Endothelial cell of umbilical vein (primary cell): ENCODE measurements at regions not wholly inside any gene's neighbourhood (a gene's known extent, or its start where the extent isn't known, plus 50 kb on each side); places are given as distances from the start of the nearest gene placed in this dataset.

Source experiments
- BruUV-seq: library from RNA; stranded (reverse); fragments of 400-500 nt; replicated peaks from 2 replicates; lab custom pipeline; 2021; lab: Mats Ljungman, UMichigan
- CTCF ChIA-PET: fragments of 300-600, 350-600 bp; sonication (Branson Sonifier 250); formaldehyde crosslinking; loops from one replicate; lab custom pipeline; 2021; ENCODE audit warnings: antibody characterized with exemption, inconsistent platforms; lab: Charles Lee
- POLR2A ChIA-PET: fragments of 300-600, 350-600 bp; sonication (Branson Sonifier 250); formaldehyde crosslinking; loops from one replicate; lab custom pipeline; 2021; ENCODE audit warnings: antibody characterized with exemption, inconsistent platforms; lab: Charles Lee
- DNase-seq: peaks from one replicate; pipeline ENCODE4 v3.0.0-alpha.2; 2011; ENCODE audit warnings: low read depth, low spot score
- FAIRE-seq: peaks from 2 replicates; lab custom pipeline; 2011; peaks lifted over from hg19 to GRCh38; lab: Jason Lieb, UNC
- H2AFZ ChIP-seq: 2 replicates; pipeline ENCODE4 v1.6.0; 2012; ENCODE audit warnings: low read depth, low read length, control low read depth, inconsistent platforms
- H3K27ac ChIP-seq: 2 replicates; pipeline ENCODE4 v1.5.1; 2011; ENCODE audit warnings: low read depth, mild to moderate bottlenecking, control low read depth, low read length, moderate library complexity; ENCODE audit not compliant: insufficient read depth
- H3K27me3 ChIP-seq, 2 experiments: 2 replicates each; pipeline versions ENCODE4 v1.6.0 to v1.6.1; 2011; ENCODE audit warnings: low read length in 2 of 2, mixed read lengths in 1 of 2; ENCODE audit not compliant: control insufficient read depth in 2 of 2, insufficient read depth in 2 of 2
- H3K36me3 ChIP-seq, 2 experiments: 2 replicates in 1 of 2; 3 replicates in 1 of 2; pipeline ENCODE4 v1.5.1; 2011; ENCODE audit warnings: low read length in 2 of 2, mild to moderate bottlenecking in 1 of 2, moderate library complexity in 1 of 2; ENCODE audit not compliant: control insufficient read depth in 2 of 2, insufficient read depth in 2 of 2; ENCODE audit errors: extremely low read depth in 1 of 2
- H3K4me1 ChIP-seq: 3 replicates; pipeline ENCODE4 v1.5.1; 2011; ENCODE audit warnings: mild to moderate bottlenecking, low read length; ENCODE audit not compliant: control insufficient read depth, insufficient read depth; ENCODE audit errors: extremely low read depth
- H3K4me2 ChIP-seq: 2 replicates; pipeline ENCODE4 v1.6.1; 2011; ENCODE audit warnings: low read length, control low read depth, mixed read lengths; ENCODE audit not compliant: insufficient read depth
- H3K4me3 ChIP-seq, 3 experiments: fragments of 200-600 bp in 1 of 3; sonication (generic), shearing (Covaris generic) in 1 of 3; replicated peaks in 1 of 3; 2 replicates each; pipeline ENCODE4 v1.5.1; 2011 to 2016; ENCODE audit warnings: control low read depth in 3 of 3, low read length in 3 of 3, mild to moderate bottlenecking in 2 of 3, inconsistent platforms in 1 of 3, low read depth in 1 of 3, moderate library complexity in 1 of 3; ENCODE audit not compliant: insufficient read depth in 1 of 3
- H3K79me2 ChIP-seq: 2 replicates; pipeline ENCODE4 v1.6.0; 2012; ENCODE audit warnings: low read length, inconsistent platforms; ENCODE audit not compliant: control insufficient read depth, insufficient read depth
- H3K9ac ChIP-seq: replicated peaks from 2 replicates; pipeline ENCODE3; 2011; ENCODE audit warnings: low read length, control low read depth; ENCODE audit not compliant: insufficient read depth; ENCODE audit errors: extremely low read depth
- H3K9me1 ChIP-seq: replicated peaks from 3 replicates; pipeline ENCODE4 v1.6.0; 2011; ENCODE audit warnings: mild to moderate bottlenecking, low read length; ENCODE audit not compliant: control insufficient read depth, insufficient read depth; ENCODE audit errors: extremely low read depth
- H3K9me3 ChIP-seq: replicated peaks from 2 replicates; pipeline ENCODE4 v1.5.1; 2012; ENCODE audit warnings: low read length, inconsistent platforms; ENCODE audit not compliant: control insufficient read depth, insufficient read depth
- H4K20me1 ChIP-seq: replicated peaks from 2 replicates; pipeline ENCODE3; 2011; ENCODE audit warnings: mild to moderate bottlenecking, low read length; ENCODE audit not compliant: control insufficient read depth, insufficient read depth; ENCODE audit errors: extremely low read depth
- CTCF ChIP-seq, 2 donors: IDR thresholded peaks; 1 replicate in 1 of 2; 2 replicates in 1 of 2; pipeline ENCODE4 v1.5.1; 2011; ENCODE audit warnings: low read length in 2 of 2, mild to moderate bottlenecking in 2 of 2, moderate library complexity in 2 of 2, control low read depth in 1 of 2, inconsistent platforms in 1 of 2, low read depth in 1 of 2; ENCODE audit not compliant: insufficient read depth in 1 of 2; ENCODE audit errors: extremely low read depth in 1 of 2
- EZH2 ChIP-seq: IDR thresholded peaks from 2 replicates; pipeline ENCODE4 v1.6.1; 2012; ENCODE audit warnings: borderline replicate concordance, low read depth, mild to moderate bottlenecking, moderate library complexity, low read length, inconsistent platforms; ENCODE audit not compliant: severe bottlenecking
- FOS ChIP-seq: IDR thresholded peaks from 2 replicates; pipeline ENCODE4 v1.6.1; 2011; ENCODE audit warnings: mild to moderate bottlenecking, low read length, moderate library complexity, borderline replicate concordance; ENCODE audit not compliant: insufficient read depth
- GATA2 ChIP-seq: IDR thresholded peaks from 2 replicates; pipeline ENCODE4 v1.7.0; 2011; ENCODE audit warnings: low read depth, mild to moderate bottlenecking, moderate library complexity, mixed read lengths, low read length; ENCODE audit not compliant: insufficient read length, insufficient read depth
- JUN ChIP-seq: IDR thresholded peaks from 2 replicates; pipeline ENCODE4 v1.6.1; 2011; ENCODE audit warnings: borderline replicate concordance, low read depth; ENCODE audit not compliant: insufficient read length, insufficient read depth
- MYC ChIP-seq: IDR thresholded peaks from one replicate; pipeline ENCODE4 v1.6.1; 2011; ENCODE audit warnings: mild to moderate bottlenecking, low read depth, low read length
- POLR2A ChIP-seq: IDR thresholded peaks from 2 replicates; pipeline ENCODE4 v1.6.1; 2012; ENCODE audit warnings: low read depth, mild to moderate bottlenecking, control low read depth, low read length
- POLR2AphosphoS5 ChIP-seq: IDR thresholded peaks from 2 replicates; pipeline ENCODE4 v1.6.1; 2012; ENCODE audit warnings: low read depth, mild to moderate bottlenecking, control low read depth, low read length, moderate library complexity; ENCODE audit not compliant: insufficient read depth
- dilution Hi-C: fragments of 300-500 bp; cut with MboI; formaldehyde crosslinking; loops from one replicate; pipeline ENCODE4 v1.15.0; 2019; ENCODE audit warnings: low sequenced_read_pairs; ENCODE audit not compliant: extremely low pct_ligation_motif_present
- intact Hi-C: fragments of 100-400 bp; cut with micrococcal nuclease; formaldehyde crosslinking; loops from one replicate; pipeline ENCODE4 v1.10.0; 2022
- TF ChIP-seq, protein P1 (sequence below): IDR thresholded peaks from 2 replicates; pipeline ENCODE4 v1.6.1; 2011; ENCODE audit not compliant: insufficient read depth, insufficient read length

DNA sequence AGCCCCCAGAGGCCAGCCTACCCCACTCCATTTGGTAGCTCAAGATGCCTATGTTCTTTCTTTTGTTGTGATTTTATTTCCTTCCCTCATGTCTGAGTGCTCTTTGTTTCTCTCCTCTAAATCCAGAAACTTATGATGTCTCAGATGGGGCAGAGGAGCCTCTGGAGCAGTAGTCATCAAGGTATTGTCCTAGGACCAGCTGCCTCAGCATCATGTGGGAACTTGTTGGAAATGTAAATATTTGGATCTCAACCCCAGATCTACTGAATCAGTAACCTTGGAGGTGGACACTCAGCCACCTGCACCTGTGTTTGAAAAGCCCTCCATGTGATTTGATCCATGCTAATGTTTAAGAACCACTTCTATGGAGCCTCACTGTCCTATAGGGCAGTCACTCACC is 593.1 kb upstream of the PLXNA2 start:
- DNase-seq (no peak), FAIRE-seq (no peak)
- Histone ChIP-seq H3K9me3 (no peaks in the 10 kb centered on the region), H3K4me2 (no peak overlapping the region), H3K9me1 (no peaks in the 10 kb centered on the region), H3K9ac (no peak overlapping the region), H3K27me3 (no peaks in the 10 kb centered on the region), H4K20me1 (no peaks in the 10 kb centered on the region), H3K4me3 (no peak overlapping the region), H2AFZ (no peak overlapping the region), H3K4me1 (peaks cover 2% of the 10 kb centered on the region), H3K79me2 (no peaks in the 10 kb centered on the region), H3K27ac (no peak overlapping the region), H3K36me3 (no peaks in the 10 kb centered on the region)
- POLR2A ChIA-PET, result no interaction called here
- BruUV-seq, result no TSS peak
- CTCF ChIA-PET, result no interaction called here
- intact Hi-C loops (no loop called here), dilution Hi-C loops (no loop called here)
- TF ChIP-seq CTCF (IDR thresholded peaks at IDR 0.05; ENCODE audit: extremely low read depth in 1 of 2, insufficient read depth in 1 of 2, low read depth in 1 of 2, low read length in 2 of 2), result no peak
- no peak for TF ChIP-seq FOS
- no peak for TF ChIP-seq JUN
- TF ChIP-seq POLR2A, result no peak
- TF ChIP-seq MYC, result no peak
- no peak for TF ChIP-seq GATA2
- TF ChIP-seq, protein P1, sequence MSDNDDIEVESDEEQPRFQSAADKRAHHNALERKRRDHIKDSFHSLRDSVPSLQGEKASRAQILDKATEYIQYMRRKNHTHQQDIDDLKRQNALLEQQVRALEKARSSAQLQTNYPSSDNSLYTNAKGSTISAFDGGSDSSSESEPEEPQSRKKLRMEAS, result no peak

DNA sequence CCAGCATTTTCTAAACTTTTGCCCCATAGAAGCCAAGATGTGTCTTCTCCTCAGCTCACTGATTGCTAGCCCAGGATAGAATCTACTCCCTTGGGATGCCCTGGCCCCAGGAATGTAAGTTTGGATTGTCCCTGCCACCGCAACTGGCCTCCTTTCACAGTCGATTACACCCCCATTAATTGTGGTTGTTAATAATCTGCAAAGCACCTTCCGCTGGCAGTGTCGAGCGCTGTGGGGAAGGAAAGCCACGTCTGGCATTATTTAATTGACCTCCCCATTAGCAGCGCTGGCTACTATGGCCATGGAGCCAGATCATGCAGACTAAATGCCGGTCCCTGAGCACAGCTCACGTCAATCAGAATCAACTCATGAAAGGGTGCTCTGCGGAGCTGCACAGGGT is 597.3 kb upstream of the PLXNA2 start:
- Histone ChIP-seq H4K20me1 (no peaks in the 10 kb centered on the region), H3K4me3 (no peak overlapping the region), H3K27me3 (no peaks in the 10 kb centered on the region), H3K9me1 (no peaks in the 10 kb centered on the region), H3K9me3 (no peaks in the 10 kb centered on the region), H3K27ac (no peak overlapping the region), H3K4me1 (no peaks in the 10 kb centered on the region), H2AFZ (no peak overlapping the region), H3K4me2 (no peak overlapping the region), H3K9ac (no peak overlapping the region), H3K36me3 (no peaks in the 10 kb centered on the region), H3K79me2 (no peaks in the 10 kb centered on the region)
- DNase-seq (no peak), FAIRE-seq (no peak)
- ChIA-PET CTCF (no interaction called here), POLR2A (no interaction called here)
- no TSS peak for BruUV-seq
- TF ChIP-seq POLR2A (no peak), POLR2AphosphoS5 (no peak), EZH2 (no peak), CTCF (IDR thresholded peaks at IDR 0.05; ENCODE audit: extremely low read depth in 1 of 2, insufficient read depth in 1 of 2, low read depth in 1 of 2, low read length in 2 of 2) (no peak), GATA2 (no peak), JUN (no peak), MYC (no peak), FOS (no peak)
- TF ChIP-seq, protein P1, result no peak
- intact Hi-C loops (no loop called here), dilution Hi-C loops (no loop called here)
